Activated CD8-positive, alpha-beta memory T cell treated with anti-CD3 and anti-CD28 coated beads, Interleukin-2, amount 50 U/mL, for 4 hours (primary cell): ENCODE measurements at regions not wholly inside any gene's neighbourhood (a gene's known extent, or its start where the extent isn't known, plus 50 kb on each side); places are given as distances from the start of the nearest gene placed in this dataset.

ENCODE experiments used
- DNase-seq: peaks from one replicate; pipeline ENCODE4 v3.0.0-alpha.2; 2020

DNA sequence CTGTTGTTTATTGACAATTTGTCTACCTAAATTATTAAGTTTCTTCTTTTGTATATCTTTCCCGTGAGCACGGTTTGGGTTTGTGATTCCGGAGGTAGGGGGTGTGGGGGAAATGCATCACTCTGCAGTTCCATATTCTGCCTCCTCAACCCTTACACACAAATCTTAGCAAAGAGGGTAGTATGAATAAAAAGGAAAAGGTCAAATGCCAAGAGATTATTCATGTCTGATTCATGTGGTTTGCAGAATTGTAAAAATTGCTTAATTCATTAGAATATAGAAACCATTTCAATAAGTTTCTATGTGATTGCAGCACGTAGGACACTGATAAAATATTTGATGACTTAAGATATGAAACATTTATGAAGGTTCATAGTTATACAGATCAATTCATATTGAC lies 601.9 kb downstream of the SEMA5A start:
- DNase-seq = no peak

DNA sequence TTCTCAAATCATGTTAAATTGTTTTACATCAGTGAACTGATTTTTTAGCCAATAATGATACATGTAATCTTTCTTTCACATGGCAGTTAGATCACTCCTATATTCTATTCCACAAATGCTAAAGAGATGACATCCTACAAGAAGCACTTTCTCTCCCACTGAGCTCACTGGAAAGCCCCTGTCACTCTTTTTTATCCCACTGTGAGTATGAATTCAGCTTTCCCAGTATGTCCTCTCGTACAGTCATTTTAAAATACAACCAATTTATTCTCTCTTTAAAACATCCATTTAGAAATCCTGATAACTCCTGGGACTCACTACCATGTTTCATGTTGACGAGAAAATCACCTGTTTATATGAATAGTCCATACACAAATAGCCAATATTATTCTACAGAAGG lies 599.9 kb downstream of the SEMA5A start:
- no peak for DNase-seq

DNA sequence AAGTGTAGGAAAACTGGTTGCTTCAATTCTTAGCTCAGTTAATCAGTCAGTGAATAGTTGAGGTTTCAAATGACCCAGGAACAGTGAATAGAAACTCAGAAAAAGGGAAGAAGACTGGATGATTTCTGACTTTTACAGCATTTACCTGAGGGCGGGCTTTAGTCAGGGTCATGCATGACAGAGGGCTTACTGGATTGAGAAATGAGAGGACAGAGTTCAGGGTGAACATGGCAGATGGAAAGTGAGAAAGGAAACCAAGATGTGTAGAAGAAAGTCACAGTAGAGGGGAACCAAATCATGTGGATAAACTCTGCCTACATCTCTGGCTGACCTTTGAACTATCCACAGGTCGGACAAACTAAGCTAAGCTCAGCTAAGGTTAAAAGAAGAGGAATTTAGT lies 596.0 kb downstream of the SEMA5A start:
- DNase-seq = no peak

DNA sequence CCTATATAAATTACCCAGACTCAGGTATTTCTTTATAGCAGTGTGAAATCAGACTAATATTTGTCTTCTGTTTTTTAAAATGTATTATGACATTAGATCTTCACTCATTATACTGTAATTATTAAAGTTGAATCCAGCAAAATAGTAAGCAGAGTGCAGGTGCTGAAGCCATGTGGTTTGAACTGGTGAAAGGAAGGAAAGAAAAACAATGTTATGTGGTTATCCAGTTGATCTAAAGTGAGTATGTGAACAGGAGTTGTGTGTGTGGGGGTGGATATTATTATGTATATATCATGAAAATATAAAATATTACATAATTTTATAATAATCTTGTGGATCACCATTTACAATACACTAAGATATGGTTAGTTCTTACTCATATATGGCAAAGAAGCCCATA lies 593.7 kb downstream of the SEMA5A start:
- no peak for DNase-seq

DNA sequence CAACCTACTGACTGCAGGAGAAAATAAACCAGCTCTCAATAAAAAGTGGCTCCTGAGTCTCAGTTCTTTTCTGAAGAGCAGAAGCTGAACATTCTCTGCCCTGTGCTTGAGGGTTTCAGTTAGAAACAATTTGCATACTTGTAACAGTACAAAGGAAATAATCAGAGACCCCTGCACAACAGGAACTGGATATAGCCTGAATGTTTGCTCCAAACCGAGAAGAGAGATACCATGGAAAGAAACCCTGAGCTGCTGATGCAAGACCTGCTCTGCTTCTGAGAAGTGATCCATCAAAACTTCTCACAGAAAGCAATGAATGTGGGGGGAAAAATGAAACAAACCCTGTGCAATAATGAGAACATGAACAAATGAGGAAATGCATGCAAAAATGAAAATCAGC lies 592.9 kb downstream of the SEMA5A start:
- no peak for DNase-seq

DNA sequence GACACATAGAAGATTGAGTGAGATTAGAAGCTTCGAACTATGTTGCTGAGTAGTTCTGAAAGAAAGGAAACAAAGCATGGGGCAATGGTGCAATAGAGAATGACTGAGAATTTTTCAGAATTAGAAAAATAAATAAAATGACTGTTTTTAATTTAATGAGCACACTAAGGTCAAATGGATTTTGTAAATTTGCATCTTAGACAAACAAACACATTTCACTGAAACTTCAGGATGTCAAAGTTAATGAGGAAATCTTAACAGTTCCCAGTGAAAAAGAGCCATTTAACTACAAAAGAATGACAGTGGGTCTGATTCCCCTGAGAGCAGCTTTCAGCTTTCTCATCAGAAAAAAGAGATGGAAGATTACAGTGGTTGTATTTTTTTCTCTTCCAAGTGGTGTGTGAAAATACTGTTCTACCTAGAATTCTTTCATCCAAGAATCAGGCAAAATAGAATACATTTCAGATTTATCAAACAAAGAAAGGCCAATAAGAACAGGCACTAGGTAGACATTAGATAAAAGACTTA lies 591.9 kb downstream of the SEMA5A start:
- DNase-seq = no peak

DNA sequence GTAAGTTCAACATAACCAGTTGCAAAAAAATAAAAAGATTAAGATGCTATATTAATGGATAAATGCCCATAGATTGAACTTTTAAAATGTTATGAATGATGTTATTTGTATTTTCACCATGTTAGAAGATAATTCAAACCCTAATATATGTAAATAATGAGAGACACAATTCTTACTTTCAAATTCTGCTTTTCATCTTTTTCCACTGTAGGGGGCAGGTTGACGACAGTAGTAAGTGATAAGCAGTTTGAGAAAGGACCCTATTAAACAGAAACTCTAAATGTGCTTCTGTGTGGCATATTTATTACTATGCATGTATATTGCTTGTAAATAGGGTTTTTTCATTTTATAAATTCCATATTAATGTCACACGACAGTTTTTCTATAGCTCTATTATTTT lies 591.1 kb downstream of the SEMA5A start:
- DNase-seq = no peak

DNA sequence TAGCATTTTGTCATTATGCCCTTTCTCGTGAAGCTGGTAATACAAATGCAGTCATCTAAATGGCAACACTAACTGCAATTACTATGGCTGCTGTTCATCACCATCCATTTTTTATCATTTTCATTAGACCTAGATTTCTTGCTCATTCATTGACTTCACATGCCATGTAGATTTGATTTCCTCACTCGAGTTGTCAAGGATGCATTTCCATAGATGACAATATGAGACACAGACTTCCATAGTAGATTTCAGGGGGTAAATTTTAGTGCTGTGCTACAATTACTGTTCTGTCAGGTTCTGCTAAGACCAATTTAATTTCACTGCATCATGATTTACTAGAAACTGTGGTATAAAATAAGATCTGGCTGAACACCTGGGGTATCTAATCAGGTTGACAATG lies 589.2 kb downstream of the SEMA5A start:
- DNase-seq = no peak

DNA sequence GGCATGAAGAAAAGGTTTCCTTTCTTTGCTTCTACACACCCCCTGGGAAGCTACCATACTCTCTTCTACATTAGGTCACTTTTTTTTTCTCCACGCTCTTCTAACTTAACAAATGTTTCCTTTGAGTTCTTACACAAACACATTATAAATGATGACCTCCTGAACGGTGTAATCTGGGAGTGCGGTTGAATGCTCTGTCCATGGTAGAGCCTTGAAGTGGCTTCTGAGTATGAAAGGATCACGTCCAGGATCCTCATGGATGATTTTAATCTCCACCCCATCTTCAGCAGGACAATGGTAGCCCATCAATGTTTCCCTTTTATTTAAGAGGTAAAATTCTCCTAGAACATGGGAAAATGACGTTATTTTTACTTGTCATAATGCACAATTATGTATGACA lies 587.3 kb downstream of the SEMA5A start:
- no peak for DNase-seq

DNA sequence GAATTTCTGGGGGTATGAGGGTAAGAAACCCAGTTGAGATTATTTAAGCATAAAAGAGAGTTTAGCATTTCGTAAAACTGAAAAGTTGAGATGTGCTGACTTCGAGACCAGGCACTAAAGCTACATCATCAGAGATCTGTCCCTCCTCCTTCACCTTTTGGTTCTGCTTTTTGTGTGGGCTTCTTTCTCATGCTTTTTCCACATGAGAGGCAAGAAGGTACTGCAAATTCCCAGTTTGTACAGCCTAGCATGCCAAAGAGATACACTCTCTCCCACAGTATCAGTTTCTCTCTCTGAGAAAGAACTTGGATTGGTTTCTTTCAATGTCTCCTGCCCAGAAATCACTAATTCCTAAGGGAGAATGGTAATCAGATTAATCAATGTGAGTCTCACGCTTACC lies 584.7 kb downstream of the SEMA5A start:
- no peak for DNase-seq

DNA sequence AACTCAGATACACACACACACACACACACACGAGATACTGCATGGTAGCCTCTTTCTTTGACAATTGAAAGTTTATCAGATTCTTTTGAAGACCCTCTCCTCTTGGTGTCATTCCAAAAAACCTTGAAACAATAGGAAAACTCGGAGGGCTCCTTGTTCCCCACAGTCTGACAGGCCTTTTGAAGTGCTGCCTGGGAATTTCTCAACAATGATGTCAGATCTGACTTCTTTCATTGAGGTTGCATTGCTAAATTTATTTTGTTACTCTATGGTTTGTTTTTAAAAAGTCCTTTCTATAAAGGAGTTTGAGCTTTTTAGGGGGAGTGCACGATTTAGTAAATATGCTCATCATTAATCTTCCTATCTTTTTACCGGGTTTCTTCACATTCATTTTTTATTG lies 583.9 kb downstream of the SEMA5A start:
- no peak for DNase-seq

DNA sequence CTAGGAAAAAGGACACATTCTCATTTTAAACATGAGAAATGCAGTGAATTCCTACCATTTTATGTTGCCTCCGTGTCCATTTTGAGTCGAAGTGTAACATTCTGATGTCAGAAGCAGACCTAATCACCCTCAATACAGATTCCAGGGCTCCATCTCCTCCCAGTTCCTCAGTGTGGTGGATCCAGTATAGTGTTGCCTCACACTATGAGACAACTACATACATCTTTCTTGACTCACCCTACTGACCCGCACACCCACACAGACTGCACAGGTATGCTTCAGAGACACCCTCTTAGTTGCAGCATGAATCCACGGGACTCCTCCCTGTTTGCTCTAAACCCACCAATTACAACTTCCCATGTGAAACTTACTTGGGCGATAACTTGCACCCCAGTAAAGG lies 564.9 kb downstream of the SEMA5A start:
- no peak for DNase-seq

DNA sequence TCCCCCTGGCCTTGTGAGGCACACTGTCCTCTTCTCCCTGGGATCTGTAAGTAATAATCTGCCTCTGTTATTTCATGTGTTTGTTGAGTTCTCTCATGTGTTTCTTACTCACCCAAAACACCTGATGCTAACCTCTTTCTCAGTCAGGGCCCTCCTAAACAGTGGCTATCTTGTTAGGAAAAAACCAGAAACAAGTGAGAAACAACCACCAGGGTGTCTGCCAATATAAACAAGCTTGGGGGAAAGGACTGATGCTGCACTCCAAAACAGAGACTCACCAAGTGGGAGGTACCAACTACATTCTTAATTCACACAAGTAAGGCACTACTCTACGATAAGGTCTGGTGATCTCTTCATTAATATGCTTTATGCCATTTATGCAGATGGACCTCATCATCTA lies 564.4 kb downstream of the SEMA5A start:
- DNase-seq = no peak

DNA sequence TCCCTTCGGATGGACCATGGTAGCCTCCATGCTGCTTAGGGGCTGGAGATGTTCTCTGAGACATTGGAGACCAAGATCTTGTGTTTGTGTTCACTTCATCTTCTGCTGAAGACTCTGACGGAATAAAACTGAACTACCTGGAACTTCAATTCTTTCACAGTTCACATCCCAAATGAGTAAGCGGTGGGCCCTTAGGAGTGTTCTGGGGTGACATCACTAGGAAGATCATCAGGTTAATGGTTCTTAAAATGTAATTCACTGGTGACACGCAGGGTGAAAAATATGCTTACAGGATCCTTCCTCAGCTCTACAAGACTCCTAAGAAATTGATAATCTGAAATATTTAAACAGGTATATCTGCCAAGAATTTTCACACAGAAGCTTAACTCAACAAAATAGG lies 561.5 kb downstream of the SEMA5A start:
- DNase-seq = no peak
